ENCODE measurements at regions not wholly inside any gene's neighbourhood (a gene's known extent, or its start where the extent isn't known, plus 50 kb on each side); places are given as distances from the start of the nearest gene placed in this dataset.

DNA sequence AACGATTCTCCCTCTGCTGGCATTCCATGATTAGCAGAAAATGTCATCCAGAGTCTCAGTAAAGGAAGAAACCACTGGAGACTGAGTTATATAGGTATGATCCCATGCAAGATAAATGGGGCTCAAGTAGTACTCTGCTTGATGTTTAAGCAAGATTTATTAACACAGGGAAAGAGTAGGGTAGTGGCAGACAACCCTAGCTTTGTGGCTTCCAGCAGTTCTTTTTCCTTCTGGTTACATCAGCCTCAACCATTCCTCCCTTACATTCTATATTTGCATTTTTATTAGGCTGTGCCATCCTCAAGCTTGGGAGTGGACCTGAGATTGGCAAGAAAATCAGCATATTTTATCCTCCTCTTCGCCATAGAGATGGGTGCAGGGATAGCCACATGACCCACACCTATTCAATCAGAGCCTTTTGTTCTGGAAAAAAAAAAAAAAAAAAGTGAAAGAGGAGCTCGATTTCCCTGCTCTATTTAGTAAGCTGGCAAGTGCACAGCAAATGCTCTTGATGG is 402.1 kb downstream of the ZNF536 start:
- Histone ChIP-seq H3K4me3 (ENCODE audit: insufficient read depth, low read length) (no peak overlapping the region), H3K4me2 (ENCODE audit: insufficient read depth, low read length) (no peak overlapping the region), H3K27ac (ENCODE audit: low read depth, low read length) (no peak overlapping the region), H3K4me1 (ENCODE audit: insufficient read depth, low read length) (no peaks in the 10 kb centered on the region), H4K20me1 (ENCODE audit: insufficient read depth, low read length) (no peaks in the 10 kb centered on the region), H3K9me3 (ENCODE audit: low read depth, low read length) (no peaks in the 10 kb centered on the region), H3K36me3 (ENCODE audit: insufficient read depth, low read length) (no peaks in the 10 kb centered on the region), H3K79me2 (ENCODE audit: insufficient read depth, low read length) (no peaks in the 10 kb centered on the region), H2AFZ (ENCODE audit: low read length) (no peak overlapping the region), H3K27me3 (ENCODE audit: insufficient read depth, low read length) (no peaks in the 10 kb centered on the region)
- TF ChIP-seq, protein P1, sequence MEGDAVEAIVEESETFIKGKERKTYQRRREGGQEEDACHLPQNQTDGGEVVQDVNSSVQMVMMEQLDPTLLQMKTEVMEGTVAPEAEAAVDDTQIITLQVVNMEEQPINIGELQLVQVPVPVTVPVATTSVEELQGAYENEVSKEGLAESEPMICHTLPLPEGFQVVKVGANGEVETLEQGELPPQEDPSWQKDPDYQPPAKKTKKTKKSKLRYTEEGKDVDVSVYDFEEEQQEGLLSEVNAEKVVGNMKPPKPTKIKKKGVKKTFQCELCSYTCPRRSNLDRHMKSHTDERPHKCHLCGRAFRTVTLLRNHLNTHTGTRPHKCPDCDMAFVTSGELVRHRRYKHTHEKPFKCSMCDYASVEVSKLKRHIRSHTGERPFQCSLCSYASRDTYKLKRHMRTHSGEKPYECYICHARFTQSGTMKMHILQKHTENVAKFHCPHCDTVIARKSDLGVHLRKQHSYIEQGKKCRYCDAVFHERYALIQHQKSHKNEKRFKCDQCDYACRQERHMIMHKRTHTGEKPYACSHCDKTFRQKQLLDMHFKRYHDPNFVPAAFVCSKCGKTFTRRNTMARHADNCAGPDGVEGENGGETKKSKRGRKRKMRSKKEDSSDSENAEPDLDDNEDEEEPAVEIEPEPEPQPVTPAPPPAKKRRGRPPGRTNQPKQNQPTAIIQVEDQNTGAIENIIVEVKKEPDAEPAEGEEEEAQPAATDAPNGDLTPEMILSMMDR (IDR thresholded peaks at IDR 0.05; ENCODE audit: extremely low read depth, low read depth, low read length), result no peak
- no peak for DNase-seq (ENCODE audit: insufficient read length, low spot score, missing footprints)

DNA sequence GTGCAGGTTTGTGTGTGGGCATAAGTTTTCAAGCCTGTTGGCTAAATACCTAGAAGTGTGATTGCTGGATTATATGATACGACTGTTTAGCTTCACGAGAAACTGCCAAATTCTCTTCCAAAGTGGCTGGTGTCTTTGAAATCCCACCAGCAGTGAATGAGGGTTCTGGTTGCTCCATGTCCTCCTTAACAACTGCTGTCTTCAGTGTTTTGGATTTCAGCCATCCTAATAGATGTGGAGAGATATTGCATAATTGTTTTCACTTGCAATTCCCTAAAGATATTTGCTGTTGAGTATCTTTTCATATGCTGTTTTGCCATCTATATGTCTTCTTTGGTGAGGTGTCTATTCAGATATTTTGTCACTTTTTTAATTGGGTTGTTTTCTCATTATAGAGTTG is 390.5 kb downstream of the ZNF536 start:
- Histone ChIP-seq H3K4me2 (ENCODE audit: insufficient read depth, low read length) (no peak overlapping the region), H3K27ac (ENCODE audit: low read depth, low read length) (no peak overlapping the region), H3K9me3 (ENCODE audit: low read depth, low read length) (no peaks in the 10 kb centered on the region), H4K20me1 (ENCODE audit: insufficient read depth, low read length) (no peaks in the 10 kb centered on the region), H3K79me2 (ENCODE audit: insufficient read depth, low read length) (no peaks in the 10 kb centered on the region), H2AFZ (ENCODE audit: low read length) (no peak overlapping the region), H3K27me3 (ENCODE audit: insufficient read depth, low read length) (no peaks in the 10 kb centered on the region), H3K4me1 (ENCODE audit: insufficient read depth, low read length) (no peaks in the 10 kb centered on the region), H3K4me3 (ENCODE audit: insufficient read depth, low read length) (no peak overlapping the region), H3K36me3 (ENCODE audit: insufficient read depth, low read length) (no peaks in the 10 kb centered on the region)
- TF ChIP-seq, protein P1 (IDR thresholded peaks at IDR 0.05; ENCODE audit: extremely low read depth, low read depth, low read length), result no peak
- no peak for DNase-seq (ENCODE audit: insufficient read length, low spot score, missing footprints)

DNA sequence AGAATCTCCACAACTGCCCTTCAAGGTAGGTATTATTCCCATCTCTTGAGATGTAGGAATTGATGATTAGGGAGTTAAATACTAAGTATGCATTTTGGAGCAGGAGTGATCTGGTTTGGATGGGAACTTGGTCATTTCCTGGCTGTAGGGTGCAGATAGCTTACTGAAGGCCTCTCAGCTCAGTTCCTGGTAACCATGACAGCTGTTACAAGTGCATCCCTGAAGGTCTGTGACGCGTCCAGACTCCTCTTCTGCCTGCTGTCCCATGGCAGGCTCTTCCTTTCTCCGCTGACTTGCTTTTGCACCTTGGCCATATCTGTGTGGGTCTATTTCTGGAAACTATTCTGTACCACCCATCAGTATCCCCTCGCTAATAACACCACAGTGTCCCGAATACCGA is 387.8 kb downstream of the ZNF536 start:
- TF ChIP-seq, protein P1 (IDR thresholded peaks at IDR 0.05; ENCODE audit: extremely low read depth, low read depth, low read length), result no peak
- no peak overlapping the region for H3K27ac ChIP-seq (ENCODE audit: low read depth, low read length)
- no peaks in the 10 kb centered on the region for H3K36me3 ChIP-seq (ENCODE audit: insufficient read depth, low read length)

DNA sequence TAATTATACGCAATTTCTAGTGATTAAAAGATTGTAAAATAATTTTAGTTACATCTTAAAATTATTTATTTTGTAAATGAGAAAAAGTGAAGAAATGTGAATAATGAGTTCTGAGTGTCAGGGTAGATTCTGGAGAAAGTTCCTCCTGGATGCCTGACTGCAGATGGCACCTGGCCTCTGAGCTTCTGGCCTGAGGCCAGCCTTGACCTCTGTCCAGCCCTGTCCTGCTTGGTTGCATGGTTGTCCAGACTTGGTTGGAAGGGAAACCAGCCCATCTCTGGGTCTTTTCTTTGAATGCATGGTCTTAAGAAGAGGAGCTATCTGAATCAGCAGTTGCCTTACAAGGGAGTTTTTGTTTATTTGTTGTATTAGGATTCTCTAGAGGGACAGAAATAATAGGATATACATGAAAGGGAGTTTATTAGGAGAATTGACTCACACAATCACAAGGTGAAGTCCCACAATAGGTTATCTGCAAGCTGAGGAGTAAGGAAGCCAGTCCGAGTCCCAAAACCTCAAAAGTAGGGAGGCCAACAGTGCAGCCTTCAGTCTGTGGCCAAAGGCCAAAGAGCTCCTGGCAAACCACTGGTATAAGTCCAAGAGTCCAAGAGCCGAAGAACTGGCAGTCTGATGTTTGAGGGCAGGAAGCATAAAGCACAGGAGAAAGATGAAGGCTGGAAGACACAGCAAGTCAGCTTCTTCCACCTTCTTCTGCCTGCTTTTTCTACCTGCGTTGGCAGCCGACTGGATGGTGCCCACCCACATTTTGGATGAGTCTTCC is 385.8 kb downstream of the ZNF536 start:
- H3K4me2 ChIP-seq (ENCODE audit: insufficient read depth, low read length), result no peak overlapping the region

More for the DNA sequence above, 387.8 kb downstream of the ZNF536 start:
- no peak for DNase-seq (ENCODE audit: insufficient read length, low spot score, missing footprints)
- H3K27me3 ChIP-seq (ENCODE audit: insufficient read depth, low read length), result no peaks in the 10 kb centered on the region
- no peaks in the 10 kb centered on the region for H3K79me2 ChIP-seq (ENCODE audit: insufficient read depth, low read length)
- no peak overlapping the region for H3K4me3 ChIP-seq (ENCODE audit: insufficient read depth, low read length)
- no peak overlapping the region for H2AFZ ChIP-seq (ENCODE audit: low read length)
- H3K9me3 ChIP-seq (ENCODE audit: low read depth, low read length), result no peaks in the 10 kb centered on the region
- no peaks in the 10 kb centered on the region for H3K4me1 ChIP-seq (ENCODE audit: insufficient read depth, low read length)
- H4K20me1 ChIP-seq (ENCODE audit: insufficient read depth, low read length), result no peaks in the 10 kb centered on the region
- H3K4me2 ChIP-seq (ENCODE audit: insufficient read depth, low read length), result no peak overlapping the region

More for the DNA sequence above, 385.8 kb downstream of the ZNF536 start:
- no peaks in the 10 kb centered on the region for H3K36me3 ChIP-seq (ENCODE audit: insufficient read depth, low read length)
- H3K27me3 ChIP-seq (ENCODE audit: insufficient read depth, low read length), result no peaks in the 10 kb centered on the region
- DNase-seq (ENCODE audit: insufficient read length, low spot score, missing footprints), result no peak
- no peak overlapping the region for H3K4me3 ChIP-seq (ENCODE audit: insufficient read depth, low read length)
- TF ChIP-seq, protein P1 (IDR thresholded peaks at IDR 0.05; ENCODE audit: extremely low read depth, low read depth, low read length), result no peak
- H3K4me1 ChIP-seq (ENCODE audit: insufficient read depth, low read length), result no peaks in the 10 kb centered on the region
- no peaks in the 10 kb centered on the region for H3K79me2 ChIP-seq (ENCODE audit: insufficient read depth, low read length)
- H3K27ac ChIP-seq (ENCODE audit: low read depth, low read length), result no peak overlapping the region
- no peaks in the 10 kb centered on the region for H3K9me3 ChIP-seq (ENCODE audit: low read depth, low read length)
- H2AFZ ChIP-seq (ENCODE audit: low read length), result no peak overlapping the region
- H4K20me1 ChIP-seq (ENCODE audit: insufficient read depth, low read length), result no peaks in the 10 kb centered on the region
